B cell (primary cell): ENCODE measurements at regions not wholly inside any gene's neighbourhood (a gene's known extent, or its start where the extent isn't known, plus 50 kb on each side); places are given as distances from the start of the nearest gene placed in this dataset.

Source experiments
- CTCF ChIP-seq: fragments of 200-600 bp; IDR thresholded peaks from one replicate; pipeline ENCODE4 v1.8.0; 2022; ENCODE audit warnings: antibody characterized with exemption, mild to moderate bottlenecking
- EZH2 ChIP-seq: IDR thresholded peaks from 2 replicates; pipeline ENCODE4 v1.6.1; 2012; ENCODE audit warnings: borderline replicate concordance, low read depth, mild to moderate bottlenecking, moderate library complexity, low read length; ENCODE audit not compliant: insufficient read depth, poor library complexity, severe bottlenecking

- TF ChIP-seq CTCF (no peak), EZH2 (no peak)
These were observed 55.1 kb upstream of the AGTR1 start for GRCh38 chr3:148642616-148643015.
